Hippocampal formation (tissue), 2 donors: ENCODE measurements at regions not wholly inside any gene's neighbourhood (a gene's known extent, or its start where the extent isn't known, plus 50 kb on each side); places are given as distances from the start of the nearest gene placed in this dataset.
"Not testable (repeated sequence)": the region's sequence is repeated elsewhere in the genome, so short reads cannot be mapped to it uniquely, and the experiment has no call there.

Source experiments
- DNase-seq, 2 donors: peaks; one replicate each; lab custom pipeline; 2025; lab: John Stamatoyannopoulos, UW

- DNase-seq: no peak
Measured at GRCh38 chr14:89565607-89566006, 148.6 kb upstream of the FOXN3 start.

- DNase-seq: no peak
Measured at GRCh38 chr14:89564989-89565388, 148.0 kb upstream of the FOXN3 start.

DNA sequence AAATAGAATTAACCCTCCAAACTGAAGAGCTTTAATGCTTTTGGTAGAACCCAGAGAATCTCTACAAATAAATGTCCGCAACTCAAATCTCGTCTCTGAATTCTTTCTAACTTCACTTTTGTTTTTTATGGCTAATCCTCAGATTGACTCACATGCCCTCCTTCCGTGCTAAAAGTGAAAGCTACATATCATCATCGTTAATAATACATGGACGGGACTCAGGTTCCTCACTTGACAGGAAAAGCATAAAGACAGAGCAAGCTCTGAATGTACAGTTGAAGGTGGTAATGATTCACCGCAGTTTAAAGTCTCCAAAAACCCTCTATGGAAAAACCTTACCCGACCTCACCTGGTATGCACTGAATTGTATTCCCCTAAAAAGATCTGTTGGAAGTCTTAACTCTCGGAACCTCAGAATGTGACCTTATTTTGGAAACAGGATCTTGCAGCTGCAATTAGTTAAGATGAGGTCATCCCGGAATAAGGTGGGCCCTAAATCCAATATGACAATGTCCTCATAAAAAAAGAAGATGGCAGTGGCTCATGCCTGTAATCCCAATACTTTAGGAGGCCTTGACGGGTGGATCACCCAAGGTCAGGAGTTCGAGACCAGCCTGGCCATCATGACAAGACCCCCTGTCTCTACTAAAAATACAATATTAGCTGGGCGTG, 147.4 kb upstream of the FOXN3 start:
- no peak for DNase-seq

DNA sequence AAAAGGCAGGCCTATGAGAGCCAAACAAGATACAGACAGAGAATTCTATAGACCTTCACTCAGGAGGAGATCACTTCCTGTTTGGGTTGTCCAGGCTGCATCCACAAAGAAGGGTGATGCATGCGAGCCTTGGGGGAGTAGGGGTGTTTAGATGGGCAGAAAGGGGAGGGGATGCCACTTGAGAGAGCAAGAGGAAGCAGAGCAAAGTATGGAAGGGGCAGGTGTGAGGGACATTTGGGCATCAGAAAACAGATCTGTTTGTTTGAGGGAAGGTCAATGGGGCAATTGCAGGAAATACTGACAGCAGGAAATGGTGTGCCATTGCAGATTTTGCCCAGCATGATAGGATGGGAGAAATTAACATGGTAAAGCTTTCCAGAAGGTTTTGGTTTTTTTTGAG, 146.4 kb upstream of the FOXN3 start:
- no peak for DNase-seq

DNA sequence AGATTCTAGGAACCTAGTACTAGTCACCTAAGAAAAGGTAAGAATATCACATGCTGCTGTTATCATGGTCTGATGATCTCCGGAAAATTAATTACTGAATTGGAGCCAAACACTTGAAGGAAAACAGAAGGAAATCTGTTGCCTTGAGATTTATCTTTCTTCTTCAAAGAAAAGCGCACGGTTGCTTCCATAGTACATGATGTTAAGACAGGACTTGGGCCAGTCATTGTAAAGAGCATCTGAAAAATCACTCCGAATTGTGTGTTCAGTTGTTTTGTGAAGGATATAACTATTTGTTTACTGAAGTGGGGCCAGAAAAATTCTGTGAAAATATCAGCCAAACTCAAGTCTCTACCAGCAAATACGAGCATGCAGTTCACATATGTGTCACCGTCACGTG, 134.9 kb upstream of the FOXN3 start:
- no peak for DNase-seq

- DNase-seq: no peak
Measured at GRCh38 chr14:89551432-89551831, 134.4 kb upstream of the FOXN3 start.

GRCh38 chr14:89550821-89551220, 133.8 kb upstream of the FOXN3 start:
- no peak for DNase-seq

DNA sequence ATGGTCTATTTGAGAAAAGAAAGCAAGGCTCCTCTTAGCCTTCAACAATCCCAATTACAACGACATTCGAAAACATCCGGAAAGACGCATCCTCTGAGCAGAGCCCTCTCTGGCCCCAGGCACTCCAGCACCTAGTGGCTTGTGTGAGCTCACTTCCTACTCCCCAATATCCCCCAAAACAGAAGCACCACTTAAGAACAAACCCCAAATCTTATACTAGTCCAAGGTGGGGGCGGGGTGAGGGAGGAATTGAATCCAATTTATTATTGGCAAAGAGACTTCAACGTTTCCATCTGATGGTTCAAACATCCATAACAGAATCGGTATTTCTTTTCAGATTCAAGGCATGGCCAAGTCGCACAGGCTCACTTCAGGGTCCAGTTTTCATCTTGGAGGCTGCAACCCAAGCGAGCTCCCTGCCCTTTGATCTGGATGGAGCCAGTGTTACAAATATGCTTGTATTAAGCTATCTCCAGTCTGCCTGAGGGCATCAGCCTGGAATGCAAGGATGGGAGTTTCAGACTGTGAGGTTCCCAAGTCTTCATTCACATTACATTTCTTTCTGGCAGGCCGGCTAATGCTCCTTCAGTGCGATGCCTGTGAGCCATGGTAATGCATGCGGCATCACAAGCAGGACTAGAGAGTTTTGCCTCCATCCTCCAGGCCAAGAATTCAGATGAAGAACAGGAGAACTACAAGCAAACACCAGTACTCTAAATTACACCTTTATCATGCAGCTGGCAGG, 132.5 kb upstream of the FOXN3 start:
- no peak for DNase-seq

DNA sequence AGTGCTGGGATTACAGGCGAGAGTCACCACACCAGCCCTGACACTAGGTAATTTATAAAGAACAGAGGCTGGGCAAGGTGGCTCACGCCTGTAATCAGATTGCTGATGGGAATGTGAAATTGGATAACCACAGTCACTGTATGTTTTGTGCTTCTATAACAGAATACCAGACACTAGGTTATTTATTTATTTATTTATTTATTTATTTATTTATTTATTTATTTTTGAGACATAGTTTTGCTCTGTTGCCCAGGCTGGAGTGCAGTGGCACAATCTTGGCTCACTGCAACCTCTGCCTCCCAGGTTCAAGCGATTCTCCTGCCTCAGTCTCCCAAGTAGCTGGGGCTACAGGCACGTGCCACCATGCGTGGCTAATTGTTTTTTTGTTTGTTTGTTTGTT, 130.0 kb upstream of the FOXN3 start:
- not testable (repeated sequence) for DNase-seq

GRCh38 chr14:89544636-89545301, 127.7 kb upstream of the FOXN3 start:
- DNase-seq: no peak

- peak; percentile 11 to 76 for DNase-seq
Measured at GRCh38 chr14:89543425-89543790, 126.4 kb upstream of the FOXN3 start.

DNA sequence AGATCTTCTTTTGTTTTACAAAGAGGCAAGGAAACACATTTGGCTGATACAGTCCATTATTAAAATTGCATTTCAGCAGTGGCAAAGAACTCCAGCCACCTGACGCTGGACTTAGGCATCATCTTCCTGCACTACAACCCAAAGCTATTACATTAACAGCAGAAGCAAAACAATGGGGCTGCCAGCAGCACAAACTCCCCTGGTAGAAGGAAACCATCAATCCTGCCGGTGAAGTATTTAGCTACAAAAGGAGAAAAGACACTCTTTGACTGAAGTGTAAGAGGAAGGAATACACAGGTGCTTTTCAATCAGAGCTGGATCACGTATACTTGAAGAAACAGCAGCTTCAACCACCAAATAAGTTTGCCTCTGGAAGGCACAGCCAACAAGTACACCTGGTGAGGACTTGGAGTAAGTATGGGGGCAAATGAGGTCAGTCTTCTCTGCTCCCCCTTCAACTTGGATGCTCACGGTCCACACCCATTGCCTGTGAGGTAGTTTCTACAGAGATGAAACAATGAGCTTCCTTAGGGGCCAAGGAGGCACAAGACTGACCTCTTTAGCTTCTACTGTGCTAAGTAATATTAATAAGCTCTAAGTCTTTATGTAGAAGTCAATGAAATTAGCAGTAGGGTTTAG, 125.9 kb upstream of the FOXN3 start:
- DNase-seq: no peak

GRCh38 chr14:89540830-89541470, 123.9 kb upstream of the FOXN3 start:
- DNase-seq: no peak

- no peak for DNase-seq
Measured at GRCh38 chr14:89540009-89540829, 123.2 kb upstream of the FOXN3 start.

DNA sequence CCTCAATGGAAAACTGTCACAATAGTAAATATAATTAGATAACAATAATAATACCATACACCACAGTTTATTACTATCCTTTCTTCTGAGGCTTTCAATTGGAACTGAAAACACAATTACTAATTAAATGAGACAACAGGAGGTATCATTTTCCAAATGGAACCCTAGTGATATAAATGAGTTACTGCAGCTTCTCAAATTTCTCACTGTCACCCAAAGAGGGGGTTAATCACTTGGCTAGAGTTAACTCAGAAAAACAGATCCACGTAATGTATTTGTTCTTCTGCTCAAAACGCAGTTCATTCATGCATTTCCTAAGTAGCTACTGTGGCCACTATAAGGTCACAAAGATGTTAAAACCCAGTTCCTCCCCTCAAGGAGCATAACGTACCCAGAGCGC, 120.9 kb upstream of the FOXN3 start:
- no peak for DNase-seq

GRCh38 chr14:89534902-89535685, 118.1 kb upstream of the FOXN3 start:
- no peak for DNase-seq

GRCh38 chr14:89533766-89534165, 116.7 kb upstream of the FOXN3 start:
- no peak for DNase-seq

DNA sequence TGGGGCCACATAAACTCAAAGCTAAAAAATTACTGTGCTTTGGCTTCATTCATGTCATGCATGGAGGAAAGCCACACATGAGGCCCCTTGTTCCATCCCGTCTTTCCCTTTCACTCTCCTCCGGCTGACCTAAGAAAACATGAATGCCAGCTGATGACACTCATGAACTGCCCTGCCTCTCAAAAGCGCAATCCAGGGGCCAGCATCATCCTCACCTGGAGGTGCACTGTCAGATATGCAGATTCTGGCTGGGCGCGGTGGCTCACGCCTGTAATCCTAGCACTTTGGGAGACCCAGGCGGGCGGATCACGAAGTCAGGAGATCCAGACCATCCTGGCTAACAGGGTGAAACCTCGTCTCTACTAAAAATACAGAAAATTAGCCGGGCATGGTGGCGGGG, 116.1 kb upstream of the FOXN3 start:
- no peak for DNase-seq

DNA sequence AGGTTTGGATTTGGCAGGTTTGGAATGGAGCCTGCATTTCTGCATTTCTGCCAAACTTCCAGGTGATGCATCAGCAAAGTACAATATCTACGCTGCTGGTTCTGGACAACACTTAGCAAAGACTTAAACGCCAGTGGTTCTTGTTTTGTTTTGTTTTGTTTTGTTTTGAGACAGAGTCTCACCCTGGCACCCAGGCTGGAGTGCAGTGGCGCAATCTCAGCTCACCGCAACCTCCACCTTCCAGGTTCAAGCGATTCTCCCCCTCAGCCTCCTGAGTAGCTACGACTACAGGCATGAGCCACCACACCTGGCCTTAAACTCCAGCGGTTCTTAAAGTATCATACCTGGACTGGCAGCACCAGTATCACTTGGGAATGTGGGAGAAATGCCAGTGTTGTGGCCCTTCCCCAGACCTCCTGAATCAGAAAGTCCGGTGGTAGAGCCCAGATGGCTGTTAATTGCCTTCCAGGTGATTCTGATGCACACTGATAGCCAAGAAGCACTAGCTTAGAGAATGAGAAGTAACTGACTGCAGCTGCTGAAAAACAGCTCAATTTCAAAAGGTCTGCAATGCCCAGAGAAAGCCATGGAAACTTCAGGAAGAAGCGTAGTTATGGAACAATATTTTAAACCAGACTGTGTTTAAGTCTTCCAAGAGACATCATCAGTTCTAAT, 114.8 kb upstream of the FOXN3 start:
- no peak for DNase-seq
